HG02610 (cell line): ENCODE measurements at regions not wholly inside any gene's neighbourhood (a gene's known extent, or its start where the extent isn't known, plus 50 kb on each side); places are given as distances from the start of the nearest gene placed in this dataset.

Experiments used
- ATAC-seq: cut with Tn5 transposase; IDR thresholded peaks from one replicate; pipeline ENCODE4 v1.9.1; 2021; ENCODE audit warnings: mild to moderate bottlenecking, moderate library complexity; ENCODE audit not compliant: unreplicated experiment

DNA sequence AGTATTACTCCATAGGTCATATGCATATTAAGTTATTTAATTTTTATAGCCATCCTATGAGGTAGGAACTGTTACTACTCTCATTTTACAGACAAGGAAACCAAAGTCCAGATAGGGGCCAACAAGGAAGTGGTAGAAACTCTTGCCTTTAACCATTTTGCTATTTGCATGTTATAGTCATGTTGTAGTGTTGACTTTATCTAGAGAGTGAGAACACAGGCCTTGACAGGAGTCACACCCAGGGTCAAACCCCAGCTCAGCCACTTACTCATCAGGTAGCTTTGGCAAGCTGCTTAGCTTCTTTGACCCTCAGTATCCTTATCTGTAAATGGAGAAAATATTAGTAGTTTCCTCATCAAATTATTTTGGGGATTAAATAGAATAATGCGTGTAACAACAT lies 156.2 kb downstream of the CAND1 start:
- no peak for ATAC-seq

DNA sequence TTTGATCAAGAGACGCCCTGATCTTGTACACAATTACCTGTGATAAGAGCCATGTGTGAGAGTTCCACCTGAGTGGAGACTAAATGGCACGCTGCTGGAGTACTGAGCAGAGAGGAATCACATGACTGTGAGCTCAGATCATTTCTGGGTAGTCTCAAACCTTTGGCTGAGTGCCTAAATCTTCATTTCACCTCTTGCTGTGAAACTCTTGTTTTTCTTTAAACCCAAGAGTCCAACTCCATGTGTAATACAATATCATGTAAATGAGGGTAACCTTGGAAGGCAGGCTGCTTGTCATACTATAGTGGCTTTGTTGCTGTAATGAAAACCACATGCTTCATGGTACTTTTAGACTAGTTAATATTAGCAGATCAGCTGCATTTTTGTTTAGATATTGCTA lies 156.9 kb downstream of the CAND1 start:
- no peak for ATAC-seq

DNA sequence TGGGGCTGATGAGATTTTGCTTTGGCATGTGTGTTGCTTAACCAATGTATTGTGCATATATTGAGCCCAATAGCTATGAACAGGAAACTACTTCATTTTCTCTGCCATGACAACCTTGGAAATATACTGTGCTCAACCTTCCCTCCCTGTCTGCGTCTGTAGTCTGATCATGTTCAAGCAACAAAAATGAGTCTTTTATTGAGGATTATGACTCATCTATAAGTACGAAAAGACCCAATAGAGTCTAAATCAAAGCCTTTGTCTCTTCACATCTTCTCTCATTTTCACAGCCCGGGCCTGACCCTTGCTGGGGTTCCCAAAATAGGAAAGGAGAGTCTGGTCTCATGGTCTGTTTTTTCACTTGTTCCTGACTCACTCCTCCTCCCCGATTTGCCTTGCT lies 158.2 kb downstream of the CAND1 start:
- no peak for ATAC-seq

DNA sequence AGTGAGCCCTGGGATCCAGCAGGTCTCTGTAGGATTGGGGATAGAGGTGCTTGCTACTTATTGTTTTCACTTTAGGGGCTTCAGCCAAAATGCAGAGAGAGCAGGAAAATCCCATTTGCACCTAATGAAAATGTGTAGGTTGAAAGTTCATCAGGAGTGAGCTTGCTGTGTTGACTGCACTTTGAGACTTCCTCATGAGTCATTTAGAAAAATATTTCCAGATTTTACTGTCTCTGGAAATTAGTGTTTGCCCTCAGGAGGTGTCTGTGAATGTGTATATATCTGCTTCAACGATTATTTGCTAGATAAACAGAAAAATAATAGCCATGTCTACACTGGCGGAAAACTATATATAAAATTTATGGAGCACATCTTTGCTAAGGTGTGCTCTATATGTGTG lies 159.3 kb downstream of the CAND1 start:
- no peak for ATAC-seq

DNA sequence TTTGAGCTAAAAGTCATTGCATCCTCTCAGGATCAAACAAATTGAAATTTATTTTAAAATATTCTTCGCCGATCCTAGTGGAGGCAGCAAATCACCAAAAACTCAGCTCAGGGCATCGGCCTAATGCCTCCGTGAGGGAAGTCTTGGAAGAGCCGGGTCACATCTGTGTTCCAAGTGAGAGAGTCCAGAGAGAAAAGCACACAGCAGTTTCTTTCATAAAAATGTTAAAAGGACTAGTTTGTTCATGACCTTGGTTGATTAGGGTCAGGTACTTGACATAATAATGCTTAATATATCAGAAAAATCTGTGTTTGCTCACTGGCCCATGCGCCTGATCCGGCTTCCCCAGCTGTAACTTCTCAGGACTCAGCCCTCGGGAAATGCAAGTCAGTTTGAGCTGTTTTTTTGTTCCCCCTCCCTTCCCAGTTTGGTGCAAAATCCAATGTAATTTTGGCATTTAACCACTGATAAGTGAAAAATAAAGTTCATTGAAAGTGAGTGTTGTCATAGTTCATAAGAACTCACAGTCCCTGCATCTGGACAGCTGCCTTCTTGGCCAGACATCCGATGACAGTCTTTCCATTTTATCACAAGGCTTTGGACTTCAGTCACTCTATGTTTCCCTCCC lies 161.7 kb downstream of the CAND1 start:
- ATAC-seq: no peak

DNA sequence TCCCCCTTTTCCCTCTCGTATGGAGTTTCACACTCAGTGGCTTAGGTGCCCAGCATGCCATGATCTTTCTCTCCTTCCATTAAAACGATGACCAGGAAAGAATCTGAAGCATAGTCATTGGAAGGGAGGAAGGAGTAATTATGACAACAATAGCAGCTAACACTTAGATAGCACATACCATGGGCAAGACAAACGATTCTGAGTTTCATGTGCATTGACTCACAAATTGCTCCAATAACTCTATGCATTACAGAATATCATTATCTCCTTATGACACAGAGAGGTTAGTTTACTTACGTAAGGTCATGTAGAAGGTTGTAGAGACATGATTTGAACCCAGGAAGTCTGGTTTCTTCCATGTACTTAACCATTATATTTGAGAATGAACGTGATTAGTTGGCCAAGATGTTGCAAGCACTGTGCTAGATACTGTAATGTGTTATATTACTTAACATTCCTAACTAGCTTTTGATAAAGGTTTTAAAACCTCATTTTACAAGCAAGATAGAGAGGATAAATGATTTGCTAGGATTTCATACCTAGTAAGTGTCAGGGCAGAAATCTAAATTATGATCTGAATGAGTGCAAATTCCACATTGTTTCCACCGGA lies 162.4 kb downstream of the CAND1 start:
- no peak for ATAC-seq

DNA sequence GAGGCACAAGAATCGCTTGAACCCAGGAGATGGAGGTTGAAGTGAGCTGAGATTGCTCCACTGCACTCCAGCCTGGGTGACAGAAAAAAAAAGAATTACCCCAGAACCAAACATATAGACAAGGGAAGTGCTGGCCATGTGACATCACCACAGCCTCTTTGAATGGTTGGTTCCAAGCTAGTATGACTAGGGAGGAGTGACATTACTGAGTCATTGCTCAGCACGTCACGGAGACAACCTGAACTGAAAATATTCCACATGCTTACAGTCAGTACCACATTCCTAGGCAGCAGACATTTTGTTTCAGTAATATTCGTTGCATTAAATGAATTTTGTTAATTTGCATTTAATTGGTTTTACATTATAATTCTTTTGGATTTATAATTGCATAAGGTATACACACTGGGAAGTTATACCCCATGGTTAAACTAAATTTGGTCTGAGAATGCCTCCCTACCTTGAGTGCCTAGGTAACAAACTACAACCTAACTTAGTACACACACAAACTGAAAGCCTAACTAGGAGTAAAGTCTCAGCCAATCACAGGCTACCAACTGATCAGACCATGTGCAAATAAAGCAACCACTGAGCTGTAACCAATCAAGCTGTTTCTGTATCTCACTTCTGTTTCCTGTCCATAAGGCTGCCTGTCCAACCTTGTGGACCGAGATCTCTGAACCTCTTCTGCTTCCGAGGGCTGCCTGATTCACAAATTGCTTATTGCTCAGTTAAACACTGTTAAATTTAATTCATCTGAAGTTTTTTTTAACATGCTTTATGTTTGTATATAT lies 164.4 kb downstream of the CAND1 start:
- ATAC-seq: peak; percentile 73

DNA sequence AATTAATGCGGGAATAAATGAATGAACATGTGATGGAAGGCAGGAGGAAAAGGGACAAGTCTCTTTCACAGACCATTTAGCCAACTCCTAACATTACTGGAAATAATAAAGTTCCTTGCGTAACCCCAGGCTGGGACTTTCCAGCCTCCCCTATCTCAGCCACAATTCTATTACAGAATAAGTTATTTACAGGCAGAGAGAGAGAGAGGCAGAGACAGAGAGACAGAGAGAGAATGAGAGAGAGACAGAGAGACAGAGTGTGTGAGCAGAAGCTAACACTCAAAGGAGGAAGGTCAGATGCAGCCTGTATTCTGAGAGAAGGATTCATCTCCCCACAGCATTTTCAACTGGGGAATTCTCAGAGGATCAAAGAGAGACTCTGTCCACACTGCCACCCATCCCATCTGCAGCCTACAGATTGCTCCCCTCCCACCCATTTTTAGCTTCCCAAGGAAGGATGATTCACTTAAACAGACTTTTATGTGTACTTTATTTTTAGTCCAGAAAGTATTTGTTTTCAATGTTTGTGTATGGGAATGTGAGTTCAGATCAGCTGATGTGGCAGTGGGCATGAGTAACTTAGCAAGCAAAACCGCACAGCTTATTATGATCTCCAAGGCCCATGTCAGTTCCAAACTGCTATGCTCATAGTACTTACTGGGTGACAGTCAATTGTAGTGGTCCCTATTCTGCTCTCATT lies 165.7 kb downstream of the CAND1 start:
- no peak for ATAC-seq

DNA sequence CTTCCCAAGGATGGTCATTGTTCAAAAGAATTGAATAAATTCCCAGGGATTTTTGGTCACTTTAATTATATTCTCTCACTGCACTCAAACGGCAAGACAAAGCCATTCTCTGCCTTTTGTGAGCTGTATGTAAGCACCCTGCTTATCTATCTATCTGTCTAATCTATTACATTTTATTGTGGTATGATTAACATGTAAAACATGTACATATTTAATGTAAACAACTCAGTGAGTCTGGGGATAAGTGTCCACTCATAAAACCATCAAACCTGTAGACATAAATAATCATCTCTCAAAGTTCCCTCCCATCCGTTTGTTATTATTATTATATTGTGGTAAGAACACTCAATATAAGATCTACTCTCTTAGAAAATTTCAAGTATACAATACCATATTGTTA lies 167.1 kb downstream of the CAND1 start:
- no peak for ATAC-seq

DNA sequence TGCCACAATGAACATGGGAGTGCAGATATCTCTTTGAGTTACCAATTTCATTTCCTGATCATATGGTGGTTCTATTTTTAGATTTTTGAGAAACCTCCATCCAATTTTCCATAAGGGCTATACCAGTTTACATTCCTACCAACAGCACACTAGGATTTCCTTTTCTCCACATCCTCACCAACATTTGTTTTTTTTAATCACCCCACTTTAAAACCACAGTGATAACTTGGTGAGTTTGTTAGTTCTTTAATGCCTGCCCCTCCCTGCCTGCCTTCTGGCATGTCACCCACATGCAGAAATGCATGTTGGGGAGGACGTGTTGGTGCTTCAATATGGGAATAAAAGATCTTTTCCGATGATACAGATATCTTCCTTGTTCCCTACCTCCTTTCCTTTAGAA lies 167.9 kb downstream of the CAND1 start:
- no peak for ATAC-seq

DNA sequence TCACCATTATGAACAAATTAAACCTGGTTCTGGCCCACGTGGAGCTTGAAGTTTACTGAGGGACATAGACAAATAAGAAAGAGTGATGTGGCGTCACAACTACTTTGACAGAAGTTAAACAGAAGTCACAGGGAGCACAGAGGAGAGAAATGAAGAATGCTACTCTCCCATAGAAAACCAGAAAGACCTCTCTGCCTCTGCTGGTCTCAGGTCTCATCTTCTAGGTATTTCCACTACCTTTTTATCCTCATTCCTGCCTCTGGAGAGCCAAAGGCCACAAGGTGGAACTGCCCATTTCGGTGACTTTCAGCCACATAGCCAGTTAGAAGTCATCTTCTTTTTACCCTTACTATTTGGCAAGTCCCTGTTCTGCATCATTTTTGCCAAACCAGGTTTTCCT lies 170.5 kb downstream of the CAND1 start:
- ATAC-seq: no peak

DNA sequence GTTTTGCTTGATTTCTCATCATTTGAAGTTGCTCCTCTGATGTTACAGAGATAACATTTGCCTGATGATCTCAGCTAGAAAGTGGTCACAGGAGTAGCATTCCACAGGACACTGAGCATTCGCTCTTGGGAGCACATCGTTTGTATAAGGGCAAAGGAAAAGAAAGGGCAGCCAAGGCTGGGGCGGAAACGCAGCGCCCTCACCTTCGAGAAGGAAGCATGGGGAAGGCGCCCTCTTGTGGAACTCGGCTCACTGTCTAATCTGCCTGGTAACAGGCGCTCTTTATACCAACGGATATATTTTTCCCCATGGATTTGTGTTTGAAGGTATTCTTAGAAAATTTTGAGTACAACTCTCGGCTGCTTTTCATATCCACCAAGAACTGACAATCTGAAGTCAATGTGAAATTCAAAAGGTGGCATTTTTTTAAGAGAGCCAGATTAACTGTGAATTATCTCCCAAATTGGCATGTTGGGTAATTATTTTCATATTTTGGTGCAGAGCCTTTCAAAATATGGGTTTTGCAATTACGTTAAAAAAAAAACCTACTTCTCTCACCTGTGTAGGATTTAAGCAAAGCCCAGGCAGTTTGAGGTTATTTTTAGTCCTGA lies 172.7 kb downstream of the CAND1 start:
- ATAC-seq: peak; percentile 89

DNA sequence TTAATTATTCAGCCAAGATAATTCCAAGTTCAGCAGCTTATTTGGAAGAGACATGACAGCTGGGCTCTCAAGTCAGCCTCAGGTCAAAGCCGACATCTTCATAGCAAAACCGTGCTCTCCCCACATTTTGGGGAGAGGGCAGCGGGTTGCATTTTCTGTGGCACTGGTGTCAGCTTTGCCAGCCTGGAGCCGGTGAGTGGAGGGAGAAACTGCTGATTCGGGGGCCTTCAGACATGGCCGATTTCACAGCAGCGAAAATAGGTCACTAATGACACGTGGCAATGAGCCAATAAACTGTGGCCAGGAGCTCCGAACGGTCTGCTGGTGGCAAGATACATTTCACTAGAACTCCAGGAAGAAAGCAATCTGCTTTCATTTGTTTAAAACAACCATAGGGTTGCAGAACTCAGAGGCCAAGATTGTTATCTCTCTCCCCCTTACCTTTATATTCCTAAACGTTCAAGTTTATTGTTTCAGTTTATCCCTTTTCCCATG lies 173.2 kb downstream of the CAND1 start:
- no peak for ATAC-seq

DNA sequence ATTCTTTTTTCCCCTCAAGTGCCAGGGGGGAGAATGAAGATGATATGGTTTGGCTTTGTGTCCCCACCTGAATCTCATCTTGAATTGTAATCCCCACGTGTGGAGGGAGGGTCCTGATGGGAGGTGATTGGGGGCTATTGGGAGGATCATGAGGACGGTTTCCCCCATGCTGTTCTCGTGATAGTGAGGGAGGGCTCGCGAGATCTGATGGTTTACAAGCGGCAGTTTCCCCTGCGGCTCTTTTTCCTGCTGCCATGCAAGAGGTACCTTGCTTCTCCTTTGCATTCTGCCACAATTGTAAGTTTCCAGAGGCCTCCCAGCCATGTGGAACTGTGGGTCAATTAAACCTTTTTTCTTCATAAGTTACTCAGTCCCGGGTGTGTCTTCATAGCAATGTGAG lies 173.7 kb downstream of the CAND1 start:
- no peak for ATAC-seq

DNA sequence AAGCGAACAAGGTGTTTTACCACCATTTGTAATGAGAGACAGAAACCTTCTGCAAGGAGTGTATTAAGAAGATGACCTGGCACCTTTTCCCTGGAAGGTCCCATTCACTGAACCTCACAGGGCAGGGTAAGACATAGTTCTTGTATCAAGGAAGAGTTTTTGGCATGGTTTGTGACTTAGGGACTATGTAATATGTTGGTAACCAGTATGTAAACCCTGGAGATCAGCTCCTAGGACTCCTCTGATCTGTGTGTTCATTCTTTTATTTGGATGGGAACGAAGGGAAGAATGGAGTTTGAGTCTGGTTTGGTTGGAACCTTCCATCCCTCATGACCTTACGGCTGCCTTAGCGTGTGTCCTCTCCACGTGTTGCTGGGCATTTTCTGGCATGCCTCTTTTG lies 175.4 kb downstream of the CAND1 start:
- no peak for ATAC-seq

DNA sequence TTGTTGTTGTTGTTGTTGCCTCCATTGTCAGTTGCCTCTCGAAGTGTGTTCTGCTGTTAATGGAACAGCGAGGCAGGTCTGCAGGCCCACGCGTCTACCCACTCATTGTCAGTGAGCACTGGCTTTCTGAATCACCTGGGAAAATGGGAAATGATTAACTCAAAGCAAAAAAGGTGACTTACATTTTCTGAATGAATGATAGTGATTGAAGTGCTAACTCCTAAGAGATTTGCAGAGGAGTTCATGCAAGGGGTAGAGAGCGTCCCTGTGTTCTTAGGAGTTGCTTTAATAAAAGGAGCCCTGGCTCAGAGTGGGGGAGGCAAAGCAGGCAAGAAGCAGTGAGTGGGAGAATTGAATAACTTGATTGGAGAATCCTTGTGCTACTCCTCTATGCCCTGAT lies 177.6 kb downstream of the CAND1 start:
- no peak for ATAC-seq

DNA sequence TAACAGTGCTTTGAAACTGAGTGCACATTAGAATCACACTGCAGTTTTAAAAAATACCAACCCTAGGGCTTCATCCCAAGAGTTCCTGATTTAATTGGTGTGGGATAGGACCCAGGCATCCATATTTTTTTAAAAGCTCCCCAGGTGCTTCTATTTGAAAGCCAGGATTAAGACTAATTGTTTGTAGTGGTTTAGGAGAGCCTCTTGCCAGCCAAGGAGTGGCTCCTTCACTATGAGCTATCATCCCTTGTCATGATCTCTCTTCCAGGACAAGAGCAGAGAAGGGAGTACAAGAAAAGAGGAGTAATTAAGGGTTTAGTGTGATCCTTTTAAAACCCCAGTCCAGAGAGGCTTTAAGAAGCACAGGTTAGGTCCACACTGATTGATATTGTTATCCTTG lies 178.0 kb downstream of the CAND1 start:
- ATAC-seq: no peak

DNA sequence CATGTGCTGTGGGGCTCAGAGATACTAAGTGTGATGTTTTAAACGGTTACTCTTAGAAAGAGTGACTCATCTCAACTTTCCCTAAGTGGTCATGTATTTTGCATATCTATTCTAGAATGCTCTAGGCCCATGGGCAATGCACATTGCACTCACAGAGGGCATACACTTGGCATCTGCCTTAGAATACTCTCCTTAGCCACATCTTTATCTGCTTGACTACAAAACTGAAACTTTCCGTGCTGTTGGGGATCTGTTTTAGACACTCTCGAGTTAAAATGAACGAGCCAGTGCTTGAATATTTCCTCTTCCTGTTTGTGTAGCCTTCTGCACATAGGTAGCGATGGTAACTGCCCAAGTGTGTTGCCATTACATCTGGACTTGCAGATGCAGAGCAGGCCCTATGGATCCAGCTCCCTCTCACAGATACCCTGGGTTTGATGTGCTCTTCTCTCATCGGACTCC lies 180.5 kb downstream of the CAND1 start:
- ATAC-seq: peak; percentile 78

DNA sequence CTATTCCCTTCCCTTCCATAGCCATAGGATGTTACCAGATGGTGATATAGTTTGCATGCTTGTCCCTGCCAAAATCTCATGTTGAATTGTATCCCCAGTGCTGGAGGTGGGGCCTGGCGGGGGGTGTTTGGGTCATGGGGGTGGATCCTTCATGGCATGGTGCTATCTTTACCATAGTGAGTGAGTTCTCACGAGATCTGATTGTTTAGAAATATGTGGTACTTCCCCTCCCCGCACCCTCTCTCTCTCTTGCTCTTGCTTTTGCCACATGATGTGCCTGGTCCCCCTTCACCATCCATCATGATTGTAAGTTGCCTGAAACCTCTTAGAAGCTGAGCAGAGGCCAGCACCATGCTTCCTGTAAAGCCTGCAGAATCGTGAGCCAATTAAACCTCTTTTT lies 181.3 kb downstream of the CAND1 start:
- ATAC-seq: no peak

DNA sequence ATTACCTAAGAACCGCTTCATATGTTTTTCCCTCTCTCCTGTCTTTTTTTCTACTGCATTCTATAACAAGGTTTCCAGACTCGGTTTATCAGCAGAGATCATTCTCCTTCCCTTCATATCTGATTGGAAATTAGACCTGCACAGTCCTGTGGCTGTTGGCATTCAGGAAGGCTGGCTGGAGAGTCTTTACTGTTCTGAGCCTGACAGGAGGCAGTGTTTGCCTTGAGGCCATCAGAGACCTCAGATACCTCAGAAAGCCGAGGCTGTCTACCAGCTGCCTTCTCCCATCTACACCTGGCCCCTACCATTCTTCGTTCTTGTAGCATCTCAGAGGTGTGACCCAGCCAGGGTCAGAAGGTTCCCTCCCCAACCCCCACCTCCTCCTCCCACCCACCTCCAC lies 182.0 kb downstream of the CAND1 start:
- ATAC-seq: no peak
